Stimulated activated CD8-positive, alpha-beta memory T cell treated with anti-CD3 and anti-CD28 coated beads, Interleukin-4, amount 100 ng/mL, for 48 hours (primary cell): ENCODE measurements at regions not wholly inside any gene's neighbourhood (a gene's known extent, or its start where the extent isn't known, plus 50 kb on each side); places are given as distances from the start of the nearest gene placed in this dataset.
"Not testable (repeated sequence)": the region's sequence is repeated elsewhere in the genome, so short reads cannot be mapped to it uniquely, and the experiment has no call there.

Source experiments
- DNase-seq: peaks from one replicate; pipeline ENCODE4 v3.0.0-alpha.2; 2020

DNA sequence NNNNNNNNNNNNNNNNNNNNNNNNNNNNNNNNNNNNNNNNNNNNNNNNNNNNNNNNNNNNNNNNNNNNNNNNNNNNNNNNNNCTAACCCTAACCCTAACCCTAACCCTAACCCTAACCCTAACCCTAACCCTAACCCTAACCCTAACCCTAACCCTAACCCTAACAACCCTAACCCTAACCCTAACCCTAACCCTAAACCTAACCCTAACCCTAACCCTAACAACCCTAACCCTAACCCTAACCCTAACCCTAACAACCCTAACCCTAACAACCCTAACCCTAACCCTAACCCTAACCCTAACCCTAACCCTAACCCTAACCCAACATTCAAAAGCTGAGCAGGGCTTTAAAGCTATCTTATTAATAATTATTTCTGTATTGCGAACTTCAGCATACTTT is 182.5 kb upstream of the FAM20C start:
- DNase-seq: not testable (repeated sequence)

DNA sequence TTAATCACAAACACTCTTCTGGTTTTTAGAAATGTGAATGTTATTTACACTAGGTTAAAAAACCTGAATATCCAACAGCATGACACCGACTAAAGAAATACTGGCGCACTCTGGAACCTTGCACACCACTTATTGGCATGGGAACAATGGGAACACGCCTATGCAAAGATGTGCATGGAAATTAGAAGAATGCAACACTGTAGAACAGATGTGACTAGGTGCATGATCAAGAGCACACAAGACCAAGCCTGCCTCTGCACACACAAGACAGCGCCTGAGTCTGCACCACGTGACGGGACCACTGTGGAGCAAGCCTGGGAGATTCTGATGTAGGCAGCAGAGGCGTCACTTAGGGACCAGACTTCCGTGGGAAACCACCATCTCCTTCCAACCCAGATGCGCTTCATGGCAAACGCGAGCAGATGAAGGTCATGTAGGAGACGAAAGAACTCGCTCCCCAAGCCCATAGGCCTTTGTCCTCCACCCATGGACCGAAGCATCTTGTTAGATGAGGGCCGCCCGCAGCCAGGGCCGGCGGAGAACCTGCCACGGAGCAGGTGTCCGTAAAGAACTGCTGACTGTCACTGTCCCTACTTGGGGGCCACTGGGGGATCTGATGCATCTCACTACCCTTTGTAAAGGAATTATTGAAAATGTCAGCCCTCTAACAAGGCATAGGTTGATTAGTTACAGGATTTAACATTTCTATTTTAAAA is 159.6 kb upstream of the FAM20C start:
- not testable (repeated sequence) for DNase-seq

DNA sequence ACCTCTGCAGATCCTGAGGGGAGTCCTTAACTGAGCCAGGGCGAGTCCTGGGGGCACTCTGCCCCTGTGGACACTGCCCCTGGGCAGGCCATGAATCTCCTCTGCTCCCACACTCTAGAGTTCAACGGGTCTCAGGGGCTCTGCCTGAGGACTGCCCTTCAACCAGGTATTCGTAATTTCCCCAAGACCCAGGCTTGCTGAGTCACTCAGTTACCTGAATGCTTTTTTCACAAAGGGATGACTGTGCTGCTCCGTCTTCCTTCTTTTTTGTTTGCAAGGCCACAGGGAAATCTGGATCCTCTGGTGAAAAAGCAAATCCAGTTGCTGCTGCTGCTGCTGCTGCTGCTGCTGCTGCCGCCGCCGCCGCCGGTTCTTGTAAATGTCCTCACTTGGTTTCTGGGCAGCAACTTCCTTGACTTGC is 157.2 kb upstream of the FAM20C start:
- not testable (repeated sequence) for DNase-seq

DNA sequence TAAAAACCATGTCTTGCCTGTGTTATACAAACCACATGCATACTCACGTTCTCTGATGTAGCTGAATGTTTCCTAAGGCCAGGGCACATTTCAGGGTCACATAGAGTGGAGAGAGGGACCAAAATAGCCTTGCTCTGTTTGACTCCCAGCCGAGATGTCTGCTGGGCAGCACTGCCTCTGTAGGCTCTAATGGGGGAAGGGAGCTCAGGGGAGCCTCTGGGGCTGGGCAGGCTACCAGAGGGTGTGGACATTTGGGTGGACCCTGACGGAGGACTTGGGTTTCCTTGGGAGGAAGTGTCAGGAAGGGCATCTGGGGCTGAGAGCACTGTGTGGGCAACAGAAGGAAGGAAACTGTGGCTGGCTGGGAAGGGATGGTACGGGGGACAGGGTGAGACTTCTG is 155.8 kb upstream of the FAM20C start:
- not testable (repeated sequence) for DNase-seq

DNA sequence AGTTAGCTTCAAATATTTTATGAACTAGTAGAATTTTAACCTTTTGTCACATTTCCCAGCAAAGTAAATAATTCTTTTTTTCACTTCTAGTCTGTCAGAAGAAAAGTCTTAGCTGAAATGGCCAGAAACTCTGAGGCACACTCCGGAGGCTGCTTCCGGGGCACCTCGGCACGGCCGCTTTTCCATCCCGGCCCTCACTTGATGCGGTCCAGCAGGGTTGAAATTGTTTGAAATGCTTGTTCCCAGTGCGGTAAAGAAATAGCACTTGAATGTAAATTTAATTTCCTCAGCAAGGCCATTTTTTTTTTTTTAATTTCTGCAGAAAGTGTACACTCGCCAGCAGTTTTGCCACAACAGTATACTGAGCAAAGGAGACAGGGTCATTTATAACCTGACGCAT is 154.7 kb upstream of the FAM20C start:
- DNase-seq: not testable (repeated sequence)

DNA sequence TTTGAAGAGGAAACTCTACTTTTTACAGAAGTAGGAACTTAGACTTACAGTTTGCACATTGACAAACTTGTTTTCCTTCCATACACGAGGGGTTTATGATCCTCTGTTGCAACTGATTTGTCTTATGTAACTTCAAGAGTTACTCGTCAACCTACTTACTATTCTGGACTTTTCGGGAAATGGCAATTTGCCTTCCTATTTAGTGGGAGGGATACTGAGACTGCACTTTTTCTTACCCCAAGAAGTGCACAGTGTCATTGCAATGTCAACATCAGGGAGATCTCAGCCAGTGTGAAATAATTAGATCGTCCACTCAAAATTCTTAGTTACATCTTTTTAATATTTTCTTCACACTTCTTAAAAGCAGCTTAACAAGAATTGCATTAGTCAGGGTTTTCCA is 153.9 kb upstream of the FAM20C start:
- DNase-seq: not testable (repeated sequence)

DNA sequence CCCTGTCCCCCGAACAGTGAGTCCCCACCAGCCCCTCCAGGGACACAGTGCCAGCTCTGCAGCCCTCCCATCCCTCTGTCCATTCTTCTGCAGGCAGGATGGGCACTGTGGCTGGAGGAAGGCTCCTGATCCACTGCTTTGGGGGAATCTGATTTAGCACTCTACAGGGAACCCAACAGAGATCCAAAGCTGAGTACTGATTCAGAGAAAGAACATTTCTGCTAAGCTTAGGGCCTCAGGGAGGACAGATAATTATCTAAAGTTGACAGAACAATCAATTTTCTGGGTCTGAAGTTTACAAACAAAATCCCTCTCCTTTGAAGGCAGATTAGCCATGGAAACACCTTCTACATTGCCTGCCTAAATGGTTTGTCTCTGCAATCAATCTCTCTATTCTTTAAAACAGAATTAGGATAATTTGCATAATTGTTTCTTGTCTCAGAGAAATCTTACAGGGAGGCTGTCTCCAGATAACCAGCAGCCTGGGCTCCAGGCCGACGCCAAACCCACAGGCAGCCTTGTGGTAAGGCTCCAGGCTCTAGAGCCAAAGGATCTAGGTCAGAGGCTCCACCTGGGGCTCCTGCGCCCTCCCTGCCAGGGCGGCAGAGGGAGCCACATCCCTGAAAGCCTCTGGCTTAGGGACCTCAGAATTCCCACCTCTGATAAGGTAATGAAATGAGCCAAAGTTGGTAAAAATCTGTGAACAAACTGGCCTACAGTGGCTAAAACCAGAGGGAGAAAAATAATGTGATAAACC is 152.2 kb upstream of the FAM20C start:
- DNase-seq: not testable (repeated sequence)

DNA sequence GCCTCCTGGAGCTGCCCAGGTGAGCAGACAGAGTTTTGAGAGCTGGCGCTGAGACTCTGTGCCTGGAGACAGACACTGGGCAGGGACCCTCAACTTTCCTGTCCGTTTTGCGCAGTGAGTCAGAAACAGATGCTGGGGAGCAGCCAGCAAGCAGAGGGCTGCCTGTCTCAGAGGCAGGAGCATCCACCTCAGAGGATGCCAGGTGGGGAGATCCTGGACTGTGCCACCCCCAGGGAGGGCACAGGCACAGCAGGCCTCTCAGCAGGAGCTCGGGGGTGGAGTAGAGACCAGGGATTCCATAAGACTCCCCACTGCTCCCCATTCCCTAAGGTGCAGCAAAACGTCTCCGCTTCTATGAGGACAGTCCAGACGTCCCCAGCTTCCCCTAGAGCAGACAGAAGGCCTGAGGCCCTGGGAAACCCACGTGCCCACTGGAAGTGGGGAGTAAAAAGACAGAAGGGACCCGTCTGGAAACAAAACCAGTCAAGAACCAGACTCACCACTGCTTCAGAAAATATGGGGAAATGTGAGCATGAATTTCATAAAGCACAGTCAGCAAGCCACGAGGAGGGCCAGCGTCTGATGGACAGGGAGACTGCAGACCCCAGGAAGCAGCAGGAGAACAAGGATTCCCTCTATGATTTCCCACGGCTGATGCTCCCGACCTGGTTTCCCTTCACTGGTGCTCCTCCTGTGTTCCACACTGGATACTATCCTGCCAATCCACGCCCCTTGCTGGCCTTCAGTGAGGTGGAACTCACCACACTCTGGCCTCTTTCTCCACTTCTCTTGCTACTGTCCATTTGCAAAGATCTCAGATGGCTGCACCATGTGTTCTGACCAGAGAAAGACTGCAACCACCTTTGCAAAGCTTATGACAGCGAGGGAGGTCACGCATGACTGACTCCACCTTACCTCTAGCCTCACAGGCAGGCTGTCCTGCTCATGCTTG is 151.3 kb upstream of the FAM20C start:
- DNase-seq: peak; percentile 17

DNA sequence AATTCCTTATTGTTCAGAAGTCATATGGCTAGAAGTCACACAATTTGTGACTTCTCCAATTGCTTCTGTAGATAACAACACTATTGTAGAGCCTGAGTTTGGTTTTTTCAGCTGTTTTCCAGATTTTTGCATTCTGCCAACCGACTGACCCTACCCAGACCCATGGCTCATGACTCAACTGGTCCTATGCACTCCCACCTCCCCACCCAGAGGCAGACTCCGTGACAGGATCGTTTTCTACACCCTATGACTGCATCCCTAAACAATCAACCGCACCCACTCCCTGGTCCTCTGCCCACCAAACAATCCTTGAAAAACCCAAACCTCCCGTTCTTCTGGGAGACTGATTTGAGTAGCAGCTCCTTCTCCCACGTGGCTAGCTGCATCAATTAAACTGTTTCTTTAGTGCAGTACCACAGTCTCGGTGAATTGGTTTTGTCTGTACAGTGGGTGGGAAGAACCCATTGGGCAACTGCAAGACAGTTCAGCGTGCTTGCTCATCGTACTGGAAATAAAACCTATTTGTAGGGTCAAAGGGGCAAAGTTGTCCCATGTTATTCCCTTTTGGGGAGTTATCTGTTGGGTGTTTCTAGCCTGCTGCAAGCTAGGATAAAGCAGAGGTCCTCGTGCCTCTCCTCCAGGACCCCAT is 150.3 kb upstream of the FAM20C start:
- no peak for DNase-seq

DNA sequence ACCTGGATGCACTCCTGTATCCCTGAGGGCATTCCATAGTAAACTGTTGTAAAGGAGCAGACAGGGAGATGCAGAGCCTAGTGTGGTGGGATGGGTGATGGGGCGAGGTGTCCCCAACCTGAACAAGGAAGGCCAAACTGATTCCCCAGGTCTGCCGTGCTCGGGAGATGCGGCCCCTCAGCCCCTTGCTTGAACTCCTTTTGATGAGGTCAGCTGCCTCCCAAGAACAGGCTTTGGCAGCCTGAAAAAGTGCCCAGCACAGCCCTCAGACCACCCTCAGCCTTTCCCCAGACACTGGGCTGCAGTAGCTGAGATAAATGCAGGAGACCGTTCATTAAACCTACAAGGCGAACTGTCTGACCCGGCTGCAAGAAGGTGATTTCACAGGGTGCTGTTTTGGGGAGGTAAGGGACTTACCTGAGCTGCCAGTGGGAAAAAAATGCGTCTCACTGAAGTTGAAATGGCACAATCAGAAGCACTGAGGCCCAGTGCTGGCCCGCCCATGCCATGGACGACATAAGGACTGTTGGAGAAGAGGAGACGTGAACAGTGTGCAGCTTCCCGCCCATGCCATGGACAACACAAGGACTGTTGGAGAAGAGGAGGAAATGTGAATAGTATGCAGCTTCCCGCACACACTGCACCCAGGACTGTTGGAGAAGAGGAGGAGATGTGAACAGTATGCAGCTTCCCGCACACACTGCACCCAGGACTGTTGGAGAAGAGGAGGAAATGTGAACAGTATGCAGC is 148.4 kb upstream of the FAM20C start:
- peak; percentile 21 for DNase-seq

DNA sequence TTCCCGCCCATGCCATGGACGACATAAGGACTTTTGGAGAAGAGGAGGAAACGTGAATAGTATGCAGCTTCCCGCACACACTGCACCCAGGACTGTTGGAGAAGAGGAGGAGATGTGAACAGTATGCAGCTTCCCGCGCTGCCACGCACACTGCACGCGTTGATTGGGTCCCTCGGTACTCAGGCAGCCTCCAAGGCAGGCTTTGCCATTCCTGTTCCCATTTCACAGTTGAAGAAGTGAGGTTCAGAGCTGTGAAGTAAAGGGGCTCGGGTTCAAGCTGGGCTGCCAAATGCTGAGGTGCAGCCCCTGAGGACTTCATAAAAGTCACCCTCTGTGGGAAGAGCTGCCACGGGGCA is 147.9 kb upstream of the FAM20C start:
- DNase-seq: no peak

DNA sequence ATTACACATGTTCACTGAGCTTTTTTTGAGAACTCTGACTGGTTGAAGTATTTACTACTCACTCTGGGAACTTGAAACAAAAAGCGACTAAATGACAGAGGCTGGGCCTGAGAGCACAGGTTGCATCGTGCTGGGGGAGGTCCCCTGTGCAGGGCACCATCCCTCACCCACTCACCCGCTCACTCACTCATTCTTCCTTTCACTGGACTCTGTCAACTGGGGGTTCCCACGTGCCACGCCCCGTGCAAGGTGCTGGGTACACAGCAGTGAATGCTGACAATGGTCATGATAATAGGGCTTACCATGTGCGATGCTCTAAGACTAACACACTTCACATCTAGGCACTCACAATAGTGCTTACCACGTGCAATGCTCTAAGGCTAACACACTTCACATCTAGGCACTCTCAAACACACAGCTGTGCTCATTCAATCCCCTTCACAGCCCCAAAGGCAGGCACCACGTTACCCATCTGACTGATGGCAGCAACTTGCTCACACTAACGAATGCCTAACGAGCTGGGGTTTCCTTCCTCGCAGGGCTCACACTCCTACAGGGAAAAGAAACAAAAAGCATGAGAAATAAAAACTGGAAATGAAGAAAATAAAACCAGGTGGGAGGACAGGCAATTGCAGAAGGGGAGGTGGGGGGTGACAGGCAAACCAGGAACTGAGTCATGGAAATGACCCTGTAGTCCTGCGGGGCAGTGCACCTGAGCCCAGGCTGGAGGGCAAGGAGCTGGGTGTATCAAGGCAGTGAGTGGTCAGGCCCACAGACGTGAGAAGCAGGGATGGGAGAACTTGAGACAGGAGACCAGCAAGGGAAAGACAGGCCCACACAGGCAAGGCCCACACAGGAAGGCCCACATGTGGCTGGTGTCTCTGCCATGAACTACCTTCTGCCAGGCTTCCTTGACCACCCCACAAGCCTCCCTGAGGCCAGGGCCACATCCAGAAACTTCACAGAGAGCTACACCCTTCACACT is 147.0 kb upstream of the FAM20C start:
- peak; percentile 30 for DNase-seq

DNA sequence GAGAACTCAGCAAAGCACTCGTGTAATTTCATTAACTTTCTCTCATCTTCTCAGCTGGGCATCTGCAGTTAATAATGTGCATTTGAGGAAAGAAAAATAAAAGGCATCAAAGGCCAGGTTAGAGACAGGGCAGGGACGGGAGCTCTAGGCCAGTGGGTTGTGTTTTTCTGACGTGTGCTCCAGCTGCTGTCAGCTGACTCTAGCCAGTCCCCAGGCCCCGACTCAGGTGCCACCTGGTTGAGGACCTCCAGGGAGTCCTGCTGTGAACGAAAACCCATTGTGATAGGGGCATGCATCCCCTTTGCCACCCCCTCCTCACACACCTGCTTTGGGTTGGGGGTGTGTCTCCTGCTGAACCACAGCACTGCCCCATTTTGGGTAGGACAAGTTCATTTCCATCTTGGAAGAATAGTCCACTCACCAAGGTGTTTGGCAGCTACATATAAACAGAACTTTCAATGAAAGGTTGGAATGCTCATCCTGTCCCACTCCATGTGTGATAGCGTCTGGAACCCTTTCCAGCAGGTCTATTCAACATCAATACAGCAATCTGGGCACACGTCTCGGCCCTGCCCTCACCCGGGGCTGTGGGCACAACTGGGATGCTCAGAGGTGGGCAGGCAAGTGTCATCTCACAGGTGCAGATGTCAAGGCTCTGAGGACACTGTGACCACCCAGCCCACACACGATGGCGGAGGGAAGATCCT is 146.1 kb upstream of the FAM20C start:
- DNase-seq: peak; percentile 14

DNA sequence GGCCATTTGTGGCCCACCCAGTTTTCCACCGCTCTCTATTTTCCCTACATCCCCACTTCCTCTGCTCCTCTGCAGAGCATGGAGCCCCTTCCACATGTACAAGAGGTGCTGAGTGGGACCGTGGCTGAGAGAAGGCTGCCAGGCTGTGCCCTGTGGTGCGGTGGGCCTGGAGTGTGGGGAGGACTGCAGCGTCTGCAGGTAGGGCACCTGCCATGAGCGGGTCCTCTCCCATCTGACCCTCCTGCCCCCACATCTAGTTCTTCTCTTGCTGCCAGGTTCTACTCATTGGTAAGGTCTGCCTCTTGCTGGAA is 145.6 kb upstream of the FAM20C start:
- DNase-seq: peak; percentile 7

DNA sequence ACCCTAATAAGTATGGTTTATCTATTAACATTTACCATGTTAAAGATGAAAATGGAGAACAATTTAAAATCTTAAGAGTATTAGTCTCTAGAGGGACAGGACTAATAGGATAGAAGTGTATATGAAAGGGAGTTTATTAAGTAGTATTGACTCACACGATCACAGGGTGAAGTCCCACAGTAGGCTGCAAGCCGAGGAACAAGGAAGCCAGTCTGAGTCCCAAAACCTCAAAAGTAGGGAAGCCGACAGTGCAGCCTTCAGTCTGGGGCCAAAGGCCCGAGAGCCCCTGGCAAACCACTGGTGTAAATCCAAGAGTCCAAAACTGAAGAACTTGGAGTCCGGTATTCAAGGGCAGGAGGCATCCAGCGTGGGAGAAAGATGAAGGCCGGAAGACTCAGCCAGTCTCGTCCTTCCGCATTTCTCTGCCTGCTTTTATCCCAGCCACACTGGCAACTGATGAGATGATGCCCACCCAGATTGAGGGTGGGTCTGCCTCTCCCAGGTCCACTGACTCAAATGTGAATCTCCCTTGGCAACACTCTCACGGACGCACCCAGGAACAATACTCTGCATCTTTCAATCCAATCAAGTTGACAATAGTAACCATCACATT is 140.8 kb upstream of the FAM20C start:
- DNase-seq: no peak

DNA sequence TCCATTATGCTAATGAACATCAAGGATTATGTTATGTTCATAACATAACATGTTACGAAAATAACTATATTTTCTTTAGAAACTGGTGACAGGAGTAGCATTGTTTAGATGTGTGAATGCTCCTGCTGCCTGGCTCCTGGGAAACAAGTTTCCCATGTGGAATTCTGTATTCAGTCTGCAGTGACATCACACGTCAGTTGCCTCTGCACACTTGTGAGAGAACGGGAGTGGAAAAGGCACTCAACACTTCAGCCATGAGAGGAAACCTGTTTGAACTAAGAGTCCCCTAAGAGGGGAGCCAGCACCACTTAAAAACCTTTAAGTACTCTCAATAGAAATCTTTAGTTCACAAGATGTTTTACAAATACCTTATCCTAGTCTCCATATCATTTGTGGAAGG is 140.3 kb upstream of the FAM20C start:
- DNase-seq: no peak

DNA sequence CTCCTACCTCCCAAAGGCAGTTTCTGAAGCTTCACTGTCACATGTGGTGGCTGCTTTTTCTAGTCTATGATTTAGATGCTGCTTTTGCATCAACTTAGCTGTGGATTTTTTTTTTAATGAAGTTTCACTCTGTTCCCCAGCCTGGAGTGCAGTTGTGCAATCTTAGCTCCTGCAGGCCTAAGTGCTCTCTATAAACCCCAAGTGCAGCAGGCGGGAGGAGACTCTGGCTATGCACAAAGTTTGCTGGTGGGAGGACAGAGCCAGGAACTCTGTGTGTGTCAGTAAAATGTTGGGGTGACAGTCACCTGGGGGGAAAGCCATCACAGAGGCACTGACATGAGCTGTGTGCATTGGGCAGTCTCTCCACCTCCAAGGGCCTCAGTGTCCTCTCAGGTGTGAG is 138.8 kb upstream of the FAM20C start:
- no peak for DNase-seq

DNA sequence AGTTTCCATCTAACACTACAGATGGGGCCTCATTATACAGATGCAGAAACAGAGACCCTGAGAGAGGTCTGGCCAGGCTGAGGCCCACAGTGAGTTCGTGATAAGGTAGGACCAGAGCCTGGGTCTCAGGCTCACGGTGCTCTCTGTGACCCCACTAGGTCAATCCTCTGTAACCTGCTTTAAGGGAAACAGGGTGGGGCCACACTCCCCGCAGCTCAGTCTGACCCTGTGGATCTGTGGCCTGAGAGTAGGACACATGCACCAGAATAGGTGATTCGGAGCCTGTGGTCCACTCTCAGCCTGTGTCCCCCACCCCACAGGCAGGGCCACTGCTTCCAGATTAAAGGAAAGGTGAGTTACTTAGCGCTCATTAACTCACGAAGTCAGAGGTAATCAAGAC is 137.8 kb upstream of the FAM20C start:
- DNase-seq: no peak

DNA sequence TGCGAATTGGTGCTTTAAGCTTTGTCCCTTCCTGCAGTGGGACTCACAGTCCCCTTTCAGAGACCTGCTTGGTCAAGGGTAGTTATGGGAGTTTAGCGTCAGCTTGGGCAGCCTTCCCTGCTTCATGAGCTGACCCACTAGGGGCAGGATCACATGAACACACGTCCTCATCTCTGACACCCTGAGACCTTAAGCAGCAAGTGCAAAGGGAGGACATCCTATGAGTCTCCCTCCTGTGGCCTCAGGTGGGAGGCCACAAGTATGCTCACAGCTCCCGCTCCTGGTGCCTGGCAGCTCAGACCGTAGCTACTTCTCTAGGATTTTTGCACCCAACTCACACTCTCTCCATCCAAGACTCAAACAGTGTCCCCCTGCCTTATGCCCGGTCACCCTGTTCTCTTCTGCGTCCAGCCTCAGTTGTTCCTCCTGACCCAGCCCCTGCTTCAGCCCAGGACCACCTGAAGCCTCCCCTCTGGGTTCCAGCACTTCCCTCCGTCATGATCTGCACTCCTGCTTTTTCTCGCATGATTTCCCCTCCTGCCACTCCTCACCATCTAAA is 136.6 kb upstream of the FAM20C start:
- no peak for DNase-seq
